Caco-2 (cell line): ENCODE measurements at regions not wholly inside any gene's neighbourhood (a gene's known extent, or its start where the extent isn't known, plus 50 kb on each side); places are given as distances from the start of the nearest gene placed in this dataset.

Experiments
- BruUV-seq: library from RNA; stranded (reverse); fragments of 400-500 nt; replicated peaks from 2 replicates; lab custom pipeline; 2021; lab: Mats Ljungman, UMichigan
- CTCF ChIA-PET: fragments of 300-600 bp; sonication (Branson Sonifier 250); formaldehyde crosslinking; loops from one replicate; lab custom pipeline; 2022; ENCODE audit warnings: antibody characterized with exemption; lab: Charles Lee
- POLR2A ChIA-PET: fragments of 300-600 bp; sonication (Branson Sonifier 250); formaldehyde crosslinking; loops from one replicate; lab custom pipeline; 2022; ENCODE audit warnings: antibody characterized with exemption; lab: Charles Lee
- DNase-seq, 2 experiments: peaks; one replicate each; pipeline versions ENCODE4 v3.0.0 to v3.0.0-alpha.2; 2020 to 2022
- H3K27me3 ChIP-seq: replicated peaks from 2 replicates; pipeline ENCODE4 v1.6.0; 2011; ENCODE audit warnings: low read length; ENCODE audit not compliant: control insufficient read depth, insufficient read depth
- H3K36me3 ChIP-seq: 2 replicates; pipeline ENCODE4 v1.5.1; 2011; ENCODE audit warnings: low read length; ENCODE audit not compliant: control insufficient read depth, insufficient read depth
- H3K4me1 ChIP-seq: fragments of 250-450 bp; sonication (Bioruptor Pico); 2 replicates; pipeline ENCODE4 v1.5.1; 2020; ENCODE audit warnings: mild to moderate bottlenecking
- H3K4me3 ChIP-seq: 2 replicates; pipeline ENCODE4 v1.5.1; 2011; ENCODE audit warnings: low read depth, mild to moderate bottlenecking, control low read depth, low read length
- H3K9me3 ChIP-seq: fragments of 250-450 bp; sonication (Bioruptor Pico); 2 replicates; pipeline ENCODE4 v1.5.1; 2020; ENCODE audit warnings: mild to moderate bottlenecking, moderate library complexity
- H3K27ac Mint-ChIP-seq: one replicate; pipeline ENCODE4 v1.8.0; 2022; ENCODE audit warnings: mixed read lengths; ENCODE audit not compliant: unreplicated experiment
- H3K27me3 Mint-ChIP-seq: one replicate; pipeline ENCODE4 v1.8.0; 2022; ENCODE audit warnings: mixed read lengths; ENCODE audit not compliant: insufficient read depth, unreplicated experiment
- H3K36me3 Mint-ChIP-seq: one replicate; pipeline ENCODE4 v1.8.0; 2022; ENCODE audit warnings: mild to moderate bottlenecking, mixed read lengths; ENCODE audit not compliant: insufficient read depth, unreplicated experiment
- H3K4me1 Mint-ChIP-seq: one replicate; pipeline ENCODE4 v1.8.0; 2022; ENCODE audit warnings: low read depth, mixed read lengths; ENCODE audit not compliant: unreplicated experiment
- H3K4me3 Mint-ChIP-seq: one replicate; pipeline ENCODE4 v1.8.0; 2022; ENCODE audit warnings: mild to moderate bottlenecking, moderate library complexity, mixed read lengths; ENCODE audit not compliant: unreplicated experiment
- H3K9me3 Mint-ChIP-seq: one replicate; pipeline ENCODE4 v1.8.0; 2022; ENCODE audit warnings: mixed read lengths; ENCODE audit not compliant: unreplicated experiment
- intact Hi-C: fragments of 100-400 bp; cut with micrococcal nuclease; formaldehyde crosslinking; loops from one replicate; pipeline ENCODE4 v1.10.0; 2022; ENCODE audit not compliant: unreplicated experiment
- TF ChIP-seq, protein P1 (sequence below), 2 experiments: fragments of 200-600 bp in 1 of 2; IDR thresholded peaks; 1 replicate in 1 of 2; 2 replicates in 1 of 2; pipeline versions ENCODE4 v1.5.1 to v1.8.0; 2011 to 2022; ENCODE audit warnings: antibody characterized with exemption in 1 of 2, control low read depth in 1 of 2, inconsistent platforms in 1 of 2, low read depth in 1 of 2, low read length in 1 of 2, mild to moderate bottlenecking in 1 of 2, moderate library complexity in 1 of 2; ENCODE audit not compliant: insufficient read depth in 1 of 2, severe bottlenecking in 1 of 2, unreplicated experiment in 1 of 2

DNA sequence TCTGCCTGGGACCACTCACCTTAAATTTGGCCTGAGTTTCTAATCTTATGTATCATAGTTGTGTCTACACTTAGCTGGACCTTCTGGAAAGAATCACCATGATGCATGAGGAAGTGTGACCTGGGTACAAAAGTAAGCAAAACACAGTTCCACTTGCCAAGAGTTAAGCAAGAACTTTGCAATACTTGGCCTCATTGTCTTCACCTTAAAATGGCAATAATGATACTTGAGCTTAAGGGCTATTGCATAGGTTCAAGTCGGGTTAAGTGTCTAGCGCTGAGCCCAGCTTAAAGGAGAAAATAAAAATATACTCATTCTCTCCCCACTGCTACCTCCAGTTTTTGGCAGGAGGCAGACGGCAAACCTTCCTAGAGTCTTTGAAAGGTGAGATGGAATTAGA is 133.9 kb upstream of the BMPER start:
- ChIA-PET CTCF (no interaction called here), POLR2A (no interaction called here)
- no peaks in the 10 kb centered on the region for H3K9me3 ChIP-seq
- intact Hi-C loops, result no loop called here
- Mint-ChIP-seq H3K36me3 (no peaks in the 10 kb centered on the region), H3K9me3 (no peaks in the 10 kb centered on the region), H3K27ac (no peak overlapping the region), H3K27me3 (no peaks in the 10 kb centered on the region), H3K4me1 (peaks cover 7% of the 10 kb centered on the region), H3K4me3 (no peak overlapping the region)
- BruUV-seq, result no TSS peak
- H3K36me3 ChIP-seq, result no peaks in the 10 kb centered on the region
- no peak overlapping the region for H3K4me3 ChIP-seq
- no peaks in the 10 kb centered on the region for H3K27me3 ChIP-seq
- no peak for DNase-seq
- no peaks in the 10 kb centered on the region for H3K4me1 ChIP-seq
- TF ChIP-seq, protein P1, sequence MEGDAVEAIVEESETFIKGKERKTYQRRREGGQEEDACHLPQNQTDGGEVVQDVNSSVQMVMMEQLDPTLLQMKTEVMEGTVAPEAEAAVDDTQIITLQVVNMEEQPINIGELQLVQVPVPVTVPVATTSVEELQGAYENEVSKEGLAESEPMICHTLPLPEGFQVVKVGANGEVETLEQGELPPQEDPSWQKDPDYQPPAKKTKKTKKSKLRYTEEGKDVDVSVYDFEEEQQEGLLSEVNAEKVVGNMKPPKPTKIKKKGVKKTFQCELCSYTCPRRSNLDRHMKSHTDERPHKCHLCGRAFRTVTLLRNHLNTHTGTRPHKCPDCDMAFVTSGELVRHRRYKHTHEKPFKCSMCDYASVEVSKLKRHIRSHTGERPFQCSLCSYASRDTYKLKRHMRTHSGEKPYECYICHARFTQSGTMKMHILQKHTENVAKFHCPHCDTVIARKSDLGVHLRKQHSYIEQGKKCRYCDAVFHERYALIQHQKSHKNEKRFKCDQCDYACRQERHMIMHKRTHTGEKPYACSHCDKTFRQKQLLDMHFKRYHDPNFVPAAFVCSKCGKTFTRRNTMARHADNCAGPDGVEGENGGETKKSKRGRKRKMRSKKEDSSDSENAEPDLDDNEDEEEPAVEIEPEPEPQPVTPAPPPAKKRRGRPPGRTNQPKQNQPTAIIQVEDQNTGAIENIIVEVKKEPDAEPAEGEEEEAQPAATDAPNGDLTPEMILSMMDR (IDR thresholded peaks at IDR 0.05; ENCODE audit: insufficient read depth in 1 of 2, low read depth in 1 of 2, low read length in 1 of 2, severe bottlenecking in 1 of 2, unreplicated experiment in 1 of 2), result no peak

DNA sequence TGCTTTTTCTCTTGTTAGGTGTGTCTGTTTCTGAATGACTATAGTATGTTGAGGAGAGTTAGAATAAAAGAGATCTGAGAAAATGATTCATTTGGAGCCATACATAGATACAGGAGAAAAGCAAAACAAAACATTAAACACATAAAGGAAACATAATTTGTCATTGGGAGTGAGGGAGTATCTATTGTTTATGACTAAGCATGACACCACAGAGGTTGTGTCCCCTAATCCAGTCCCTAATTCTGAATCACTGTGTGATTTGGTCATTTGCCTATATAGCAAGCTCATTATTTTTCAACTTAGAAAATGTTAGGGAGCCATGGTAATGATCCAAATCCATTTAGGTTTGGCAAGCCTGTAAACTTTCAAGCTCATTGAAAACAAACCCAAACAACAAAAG is 132.3 kb upstream of the BMPER start:
- H3K4me1 Mint-ChIP-seq, result peaks cover 13% of the 10 kb centered on the region
- ChIA-PET POLR2A (no interaction called here), CTCF (no interaction called here)
- BruUV-seq, result no TSS peak
- no peaks in the 10 kb centered on the region for H3K4me1 ChIP-seq
- intact Hi-C loops, result no loop called here
- TF ChIP-seq, protein P1 (IDR thresholded peaks at IDR 0.05; ENCODE audit: insufficient read depth in 1 of 2, low read depth in 1 of 2, low read length in 1 of 2, severe bottlenecking in 1 of 2, unreplicated experiment in 1 of 2), result no peak
- no peak overlapping the region for H3K4me3 ChIP-seq
- no peaks in the 10 kb centered on the region for H3K36me3 ChIP-seq
- H3K27me3 ChIP-seq, result no peaks in the 10 kb centered on the region
- peaks cover 4% of the 10 kb centered on the region for H3K36me3 Mint-ChIP-seq
- H3K27ac Mint-ChIP-seq, result no peak overlapping the region
- peaks cover 5% of the 10 kb centered on the region for H3K27me3 Mint-ChIP-seq
- DNase-seq, result no peak
- no peak overlapping the region for H3K4me3 Mint-ChIP-seq
- H3K9me3 ChIP-seq, result no peaks in the 10 kb centered on the region
- H3K9me3 Mint-ChIP-seq, result no peaks in the 10 kb centered on the region

DNA sequence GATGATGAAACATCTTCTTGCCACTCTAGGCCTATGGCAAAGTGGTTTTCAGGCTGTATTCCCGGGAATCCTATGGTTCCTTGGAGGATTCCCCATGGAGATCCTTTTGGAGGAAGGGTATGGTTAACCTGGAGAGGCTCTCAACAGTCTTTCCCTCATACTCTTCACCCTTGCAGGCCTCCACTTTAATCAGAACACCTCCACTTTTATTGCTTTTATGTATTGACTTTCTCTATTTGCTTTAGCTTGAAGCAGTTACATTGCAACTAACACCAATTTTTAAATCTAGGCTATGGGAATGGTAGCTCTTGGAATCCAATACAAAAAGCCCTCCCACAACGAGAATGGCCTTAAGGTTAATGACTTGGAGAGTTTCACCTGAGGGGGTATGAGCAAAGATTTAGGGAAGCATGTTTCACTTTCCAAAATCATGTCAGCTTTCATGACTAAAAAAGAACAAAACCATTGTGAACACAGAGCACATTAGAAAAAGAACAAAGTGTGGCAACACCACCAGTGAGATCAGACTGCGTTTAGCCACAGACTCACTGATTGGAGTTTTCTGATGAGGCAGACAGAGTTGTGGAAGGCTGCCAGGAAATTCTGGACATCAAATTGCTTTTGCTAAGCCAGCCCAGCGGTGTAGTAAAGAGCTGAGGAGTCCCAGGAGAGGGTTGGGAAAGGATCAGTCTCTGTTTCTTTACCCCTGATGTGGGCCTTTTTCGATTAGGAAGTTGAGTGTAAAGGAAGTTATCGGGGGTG is 130.4 kb upstream of the BMPER start:
- no peaks in the 10 kb centered on the region for H3K36me3 ChIP-seq
- H3K4me3 ChIP-seq, result no peak overlapping the region
- no peaks in the 10 kb centered on the region for H3K4me1 ChIP-seq
- DNase-seq, result no peak
- peaks cover 5% of the 10 kb centered on the region for H3K27me3 Mint-ChIP-seq
- TF ChIP-seq, protein P1 (IDR thresholded peaks at IDR 0.05; ENCODE audit: insufficient read depth in 1 of 2, low read depth in 1 of 2, low read length in 1 of 2, severe bottlenecking in 1 of 2, unreplicated experiment in 1 of 2), result no peak
- H3K9me3 ChIP-seq, result no peaks in the 10 kb centered on the region
- no peak overlapping the region for H3K27ac Mint-ChIP-seq
- H3K4me3 Mint-ChIP-seq, result no peak overlapping the region
- H3K27me3 ChIP-seq, result no peaks in the 10 kb centered on the region
- CTCF ChIA-PET, result no interaction called here
- H3K36me3 Mint-ChIP-seq, result peaks cover 4% of the 10 kb centered on the region
- POLR2A ChIA-PET, result no interaction called here
- peaks cover 13% of the 10 kb centered on the region for H3K4me1 Mint-ChIP-seq
- no peaks in the 10 kb centered on the region for H3K9me3 Mint-ChIP-seq
- BruUV-seq, result no TSS peak
- intact Hi-C loops, result no loop called here
